Activated CD8-positive, alpha-beta T cell treated with anti-CD3 and anti-CD28 coated beads for 36 hours (primary cell): ENCODE measurements at regions not wholly inside any gene's neighbourhood (a gene's known extent, or its start where the extent isn't known, plus 50 kb on each side); places are given as distances from the start of the nearest gene placed in this dataset.

ENCODE experiments used
- ATAC-seq: fragments of 200-7000 bp; cut with Tn5 transposase; one replicate; pipeline ENCODE4 v1.10.0; 2021; ENCODE audit warnings: mild to moderate bottlenecking, moderate library complexity
- CTCF ChIA-PET: fragments of 350-600 bp; sonication (Branson Sonifier 250); formaldehyde crosslinking; loops from one replicate; lab custom pipeline; 2021; ENCODE audit warnings: antibody characterized with exemption; lab: Charles Lee
- POLR2A ChIA-PET: fragments of 350-600 bp; sonication (Branson Sonifier 250); formaldehyde crosslinking; loops from one replicate; lab custom pipeline; 2021; ENCODE audit warnings: antibody characterized with exemption; lab: Charles Lee
- DNase-seq: peaks from one replicate; pipeline ENCODE4 v3.0.0-alpha.2; 2020
- H3K27ac Mint-ChIP-seq: one replicate; pipeline ENCODE4 v1.8.0; 2021; ENCODE audit warnings: mild to moderate bottlenecking, mixed read lengths
- H3K27me3 Mint-ChIP-seq: one replicate; pipeline ENCODE4 v1.8.0; 2021; ENCODE audit warnings: mixed read lengths
- H3K36me3 Mint-ChIP-seq: one replicate; pipeline ENCODE4 v1.8.0; 2021; ENCODE audit warnings: low read depth, mixed read lengths
- H3K4me1 Mint-ChIP-seq: one replicate; pipeline ENCODE4 v1.8.0; 2021; ENCODE audit warnings: low read depth, mixed read lengths
- H3K4me3 Mint-ChIP-seq: one replicate; pipeline ENCODE4 v1.8.0; 2021; ENCODE audit warnings: mild to moderate bottlenecking, moderate library complexity, mixed read lengths
- H3K9me3 Mint-ChIP-seq: one replicate; pipeline ENCODE4 v1.8.0; 2021; ENCODE audit warnings: mixed read lengths
- intact Hi-C: fragments of 100-400 bp; cut with micrococcal nuclease; formaldehyde crosslinking; loops from one replicate; pipeline ENCODE4 v1.10.0; 2022
- TF ChIP-seq, protein P1 (sequence below): fragments of 200-600 bp; IDR thresholded peaks from one replicate; pipeline ENCODE4 v1.8.0; 2022; ENCODE audit warnings: antibody characterized with exemption, mild to moderate bottlenecking

DNA sequence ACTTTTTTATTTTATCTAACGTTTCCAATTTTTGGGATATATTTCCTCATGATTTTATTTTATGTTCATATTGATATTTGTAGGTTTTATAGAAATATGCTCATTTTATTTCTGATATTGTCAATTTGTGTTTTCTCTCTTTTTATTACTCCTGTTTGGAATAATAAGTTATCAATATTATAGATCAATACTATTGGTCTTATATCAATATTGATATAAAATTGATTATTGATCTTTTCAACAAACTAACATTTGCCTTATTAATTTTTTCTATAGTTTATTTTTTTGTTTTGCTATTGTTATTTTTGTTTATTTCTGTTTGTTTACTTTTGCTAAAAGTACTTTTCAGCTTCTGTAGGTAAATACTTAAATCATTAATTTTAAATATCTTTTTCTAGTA, 90.8 kb upstream of the CNTN6 start:
- POLR2A ChIA-PET, result no interaction called here
- no peak overlapping the region for H3K27ac Mint-ChIP-seq
- ATAC-seq (no peak), DNase-seq (no peak)
- TF ChIP-seq, protein P1, sequence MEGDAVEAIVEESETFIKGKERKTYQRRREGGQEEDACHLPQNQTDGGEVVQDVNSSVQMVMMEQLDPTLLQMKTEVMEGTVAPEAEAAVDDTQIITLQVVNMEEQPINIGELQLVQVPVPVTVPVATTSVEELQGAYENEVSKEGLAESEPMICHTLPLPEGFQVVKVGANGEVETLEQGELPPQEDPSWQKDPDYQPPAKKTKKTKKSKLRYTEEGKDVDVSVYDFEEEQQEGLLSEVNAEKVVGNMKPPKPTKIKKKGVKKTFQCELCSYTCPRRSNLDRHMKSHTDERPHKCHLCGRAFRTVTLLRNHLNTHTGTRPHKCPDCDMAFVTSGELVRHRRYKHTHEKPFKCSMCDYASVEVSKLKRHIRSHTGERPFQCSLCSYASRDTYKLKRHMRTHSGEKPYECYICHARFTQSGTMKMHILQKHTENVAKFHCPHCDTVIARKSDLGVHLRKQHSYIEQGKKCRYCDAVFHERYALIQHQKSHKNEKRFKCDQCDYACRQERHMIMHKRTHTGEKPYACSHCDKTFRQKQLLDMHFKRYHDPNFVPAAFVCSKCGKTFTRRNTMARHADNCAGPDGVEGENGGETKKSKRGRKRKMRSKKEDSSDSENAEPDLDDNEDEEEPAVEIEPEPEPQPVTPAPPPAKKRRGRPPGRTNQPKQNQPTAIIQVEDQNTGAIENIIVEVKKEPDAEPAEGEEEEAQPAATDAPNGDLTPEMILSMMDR, result no peak
- intact Hi-C loops, result no loop called here
- H3K9me3 Mint-ChIP-seq, result no peaks in the 10 kb centered on the region
- no peak overlapping the region for H3K4me3 Mint-ChIP-seq
- CTCF ChIA-PET, result no interaction called here
- no peaks in the 10 kb centered on the region for H3K36me3 Mint-ChIP-seq
- H3K4me1 Mint-ChIP-seq, result no peaks in the 10 kb centered on the region
- no peaks in the 10 kb centered on the region for H3K27me3 Mint-ChIP-seq

DNA sequence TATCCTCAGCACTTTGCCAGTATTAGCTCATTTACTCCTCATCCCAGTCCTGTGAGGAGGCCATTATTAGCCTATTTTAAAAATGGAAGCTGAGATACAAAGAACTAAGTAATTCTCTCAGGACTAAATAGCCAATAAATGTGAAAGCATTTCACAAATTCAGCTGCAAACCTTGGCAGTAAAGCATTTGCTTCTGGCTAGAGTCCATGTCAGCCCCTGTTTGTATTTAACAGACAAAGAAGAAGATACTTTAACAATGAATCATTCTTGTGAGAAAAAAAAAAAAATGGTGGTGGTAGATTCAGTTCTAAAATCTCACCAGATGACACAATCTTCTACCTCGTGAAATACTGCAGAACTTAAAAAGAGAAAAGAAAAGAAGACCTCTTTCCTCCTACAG, 85.0 kb upstream of the CNTN6 start:
- ATAC-seq (no peak), DNase-seq (no peak)
- no peaks in the 10 kb centered on the region for H3K4me1 Mint-ChIP-seq
- H3K36me3 Mint-ChIP-seq, result no peaks in the 10 kb centered on the region
- no peak overlapping the region for H3K4me3 Mint-ChIP-seq
- POLR2A ChIA-PET, result no interaction called here
- no peaks in the 10 kb centered on the region for H3K27me3 Mint-ChIP-seq
- intact Hi-C loops, result no loop called here
- no peaks in the 10 kb centered on the region for H3K9me3 Mint-ChIP-seq
- TF ChIP-seq, protein P1, result no peak
- no peak overlapping the region for H3K27ac Mint-ChIP-seq
- CTCF ChIA-PET, result no interaction called here

DNA sequence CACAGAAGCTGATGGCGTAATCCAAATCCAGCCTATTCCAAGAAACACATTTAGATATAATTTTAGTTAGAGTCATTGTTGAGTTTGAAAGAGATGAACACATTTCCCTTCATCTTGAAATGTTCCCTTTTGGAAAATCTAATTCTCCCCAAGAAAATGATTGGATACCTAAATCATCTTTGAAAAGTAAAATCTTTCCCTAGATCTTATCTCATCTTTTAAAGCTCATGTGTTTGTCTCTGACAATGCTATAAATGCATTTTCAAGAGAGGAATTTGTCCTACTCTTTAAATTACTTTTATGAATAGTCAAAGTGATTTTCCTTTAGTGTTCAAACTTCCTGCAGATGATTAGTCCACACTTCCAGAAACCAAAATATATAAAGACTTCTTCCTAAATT, 82.6 kb upstream of the CNTN6 start:
- TF ChIP-seq, protein P1, result no peak
- Mint-ChIP-seq H3K4me3 (no peak overlapping the region), H3K27me3 (no peaks in the 10 kb centered on the region), H3K9me3 (no peaks in the 10 kb centered on the region), H3K4me1 (no peaks in the 10 kb centered on the region), H3K36me3 (no peaks in the 10 kb centered on the region), H3K27ac (no peak overlapping the region)
- no peak for ATAC-seq
- ChIA-PET CTCF (no interaction called here), POLR2A (no interaction called here)
- intact Hi-C loops, result no loop called here
- no peak for DNase-seq

DNA sequence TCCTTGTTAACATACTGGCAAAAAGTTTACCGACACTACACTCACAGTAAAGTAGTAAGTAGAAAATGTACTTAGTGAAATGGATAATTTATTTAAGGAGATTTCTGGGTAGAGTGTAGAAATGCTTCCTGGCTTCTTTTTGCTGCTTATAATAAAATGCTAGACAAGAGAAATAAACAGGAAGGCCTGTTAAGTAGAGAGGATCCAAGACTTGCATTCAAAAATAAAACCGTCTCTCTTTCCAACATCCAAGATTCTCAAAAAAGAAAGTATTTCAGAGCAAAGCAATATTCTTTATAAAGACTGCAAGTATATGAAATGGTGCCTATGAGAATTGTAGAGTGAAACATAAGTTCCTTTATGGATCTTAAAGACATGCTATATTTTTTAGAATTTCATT, 77.0 kb upstream of the CNTN6 start:
- Mint-ChIP-seq H3K36me3 (no peaks in the 10 kb centered on the region), H3K27me3 (no peaks in the 10 kb centered on the region), H3K4me1 (no peaks in the 10 kb centered on the region), H3K27ac (no peak overlapping the region), H3K4me3 (no peak overlapping the region), H3K9me3 (no peaks in the 10 kb centered on the region)
- ATAC-seq, result no peak
- DNase-seq, result no peak
- POLR2A ChIA-PET, result no interaction called here
- TF ChIP-seq, protein P1, result no peak
- intact Hi-C loops, result no loop called here
- CTCF ChIA-PET, result no interaction called here

DNA sequence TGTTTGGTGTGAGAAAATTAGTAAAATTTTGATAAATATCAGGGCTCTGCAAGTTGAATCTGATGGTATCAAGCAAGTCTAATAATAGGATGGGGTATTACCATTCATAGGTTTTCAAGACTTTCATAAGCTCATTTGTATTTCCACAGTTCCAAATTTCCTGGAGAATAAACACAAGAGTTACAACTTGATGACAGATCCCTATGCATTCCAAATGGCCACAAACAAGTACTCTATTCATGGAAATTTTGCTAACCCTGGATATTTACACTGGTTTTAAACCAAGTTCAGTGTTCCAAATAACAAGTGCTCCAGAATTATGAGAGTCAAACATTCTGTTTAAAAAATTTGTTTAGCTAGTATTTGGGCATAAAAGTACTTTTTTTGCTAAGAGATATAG, 75.0 kb upstream of the CNTN6 start:
- ATAC-seq, result no peak
- H3K27me3 Mint-ChIP-seq, result no peaks in the 10 kb centered on the region
- CTCF ChIA-PET, result no interaction called here
- H3K9me3 Mint-ChIP-seq, result peaks cover 2% of the 10 kb centered on the region
- intact Hi-C loops, result no loop called here
- POLR2A ChIA-PET, result no interaction called here
- H3K36me3 Mint-ChIP-seq, result no peaks in the 10 kb centered on the region
- no peak overlapping the region for H3K4me3 Mint-ChIP-seq
- no peaks in the 10 kb centered on the region for H3K4me1 Mint-ChIP-seq
- DNase-seq, result no peak
- no peak overlapping the region for H3K27ac Mint-ChIP-seq
- TF ChIP-seq, protein P1, result no peak
